Middle frontal gyrus (tissue), 1 donor: ENCODE measurements at regions not wholly inside any gene's neighbourhood (a gene's known extent, or its start where the extent isn't known, plus 50 kb on each side); places are given as distances from the start of the nearest gene placed in this dataset.
"Not testable (repeated sequence)": the region's sequence is repeated elsewhere in the genome, so short reads cannot be mapped to it uniquely, and the experiment has no call there.

ENCODE experiments used
- DNase-seq: peaks from one replicate; pipeline ENCODE4 v3.0.0-alpha.2; 2015; ENCODE audit warnings: low spot score; ENCODE audit errors: extremely low spot score

DNA sequence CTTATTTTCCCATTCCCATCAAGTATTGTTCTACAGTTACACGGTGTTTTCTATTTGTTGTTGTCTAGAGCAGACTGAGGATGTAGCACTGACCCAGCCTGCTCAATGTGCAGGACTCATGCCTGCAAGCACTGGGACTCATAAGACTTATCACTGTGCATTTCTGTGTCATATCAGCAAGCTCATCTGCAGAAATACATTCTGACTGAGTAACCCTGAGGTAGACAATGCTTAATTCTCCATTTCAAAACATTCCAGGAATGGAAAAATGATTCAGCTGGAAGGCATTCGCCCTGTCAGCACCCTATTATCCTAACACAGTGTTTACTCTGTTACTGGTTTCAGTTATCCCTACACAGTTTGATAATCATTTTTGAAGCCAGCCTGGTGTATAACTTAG is 2506.4 kb downstream of the PCDH9 start:
- no peak for DNase-seq

DNA sequence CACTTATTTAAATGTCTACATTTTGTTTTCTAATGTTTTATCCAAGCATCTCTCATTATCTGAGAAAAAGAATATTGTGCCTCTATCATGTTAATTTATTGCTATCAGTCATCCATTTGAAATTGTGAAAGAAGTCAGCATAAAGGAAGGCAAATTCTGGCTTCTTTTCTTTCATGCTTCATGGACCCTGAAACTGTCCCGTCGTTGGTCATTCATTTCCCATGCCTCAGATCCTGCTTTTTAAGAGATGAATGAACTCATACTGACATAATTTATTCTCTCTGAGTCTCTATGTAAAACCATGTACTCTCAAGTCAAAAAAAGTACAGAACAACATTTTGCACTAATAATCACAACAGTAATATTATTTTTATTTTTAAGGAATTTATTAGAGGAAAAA is 2512.0 kb downstream of the PCDH9 start:
- DNase-seq, result no peak

DNA sequence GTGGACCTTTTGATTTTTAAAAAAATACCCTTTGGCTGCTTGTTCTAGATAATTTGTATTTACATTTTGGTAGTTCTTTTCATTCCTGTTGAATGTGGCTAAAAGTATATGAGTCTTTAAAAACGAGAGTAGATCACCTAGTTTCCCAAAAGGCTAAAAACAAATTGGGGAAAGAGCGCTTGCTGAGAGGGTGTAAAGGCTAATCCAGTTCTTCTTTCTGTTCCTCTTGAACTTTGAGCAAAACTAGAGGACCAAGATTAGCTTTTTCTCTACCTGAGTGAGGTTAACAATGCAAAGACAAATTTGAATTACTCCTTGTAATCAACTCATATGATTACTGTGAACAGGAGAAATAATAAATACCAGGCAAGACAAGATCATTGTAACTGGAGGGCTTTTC is 2513.2 kb downstream of the PCDH9 start:
- no peak for DNase-seq

DNA sequence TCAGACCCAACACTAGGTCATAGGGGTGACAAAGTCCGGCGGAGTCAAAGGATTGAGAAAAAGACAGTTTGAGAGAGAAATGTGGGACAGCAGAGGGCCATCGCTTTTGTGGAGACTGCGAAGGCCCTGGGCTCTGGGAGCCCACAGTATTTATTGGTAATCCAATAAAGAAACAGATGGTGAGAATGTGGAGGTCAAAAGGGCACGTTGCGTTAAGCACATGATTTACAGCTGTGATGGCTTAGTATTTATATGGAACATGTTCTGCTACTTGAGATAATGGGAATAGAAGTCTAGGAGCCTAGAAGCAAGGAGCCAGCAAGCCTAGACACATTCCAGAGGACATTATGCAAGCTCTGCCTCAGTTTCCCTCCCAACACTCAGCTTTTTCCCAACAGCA is 2521.1 kb downstream of the PCDH9 start:
- DNase-seq, result no peak

DNA sequence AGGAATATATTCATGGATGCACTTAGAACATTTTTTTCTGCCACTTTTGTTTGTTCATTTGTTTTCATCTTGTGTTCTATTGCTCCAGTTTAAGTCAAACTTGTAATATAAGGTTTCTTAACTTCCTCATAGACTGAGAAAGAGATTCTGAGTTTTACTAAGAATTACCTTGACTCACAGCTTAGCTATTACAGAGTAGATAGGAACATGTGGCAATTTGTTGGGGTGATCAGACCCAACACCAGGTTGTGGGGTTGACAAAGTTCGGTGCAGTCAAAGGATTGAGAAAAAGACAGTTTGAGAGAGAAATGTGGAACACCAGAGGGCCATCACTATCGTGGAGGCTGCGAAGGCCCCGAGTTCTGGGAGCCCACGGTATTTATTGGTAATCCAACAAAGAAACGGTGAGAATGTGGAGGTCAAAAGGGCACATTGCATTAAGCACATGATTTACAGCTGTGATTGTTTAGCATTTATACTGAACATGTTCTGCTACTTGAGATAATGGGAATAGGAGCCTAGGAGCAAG is 2526.0 kb downstream of the PCDH9 start:
- DNase-seq, result no peak

DNA sequence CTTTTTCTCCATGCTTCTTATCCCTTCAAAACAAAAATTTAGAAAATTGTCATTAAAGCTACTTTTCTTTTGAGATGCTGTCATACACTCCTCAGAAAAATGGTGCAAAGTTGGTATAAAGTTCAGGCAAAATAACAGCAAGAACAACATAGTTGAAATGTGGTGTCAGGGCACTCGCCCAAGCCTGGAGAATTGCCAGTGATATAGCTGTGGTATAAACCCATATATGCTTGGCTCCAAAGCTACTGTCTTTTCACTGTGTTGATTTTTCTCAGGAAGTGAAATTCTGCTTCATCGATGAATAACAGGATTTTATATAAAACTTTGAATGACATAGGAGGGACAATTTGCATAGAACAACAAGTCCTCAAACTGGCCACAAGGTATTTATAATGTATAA is 2532.9 kb downstream of the PCDH9 start:
- no peak for DNase-seq

DNA sequence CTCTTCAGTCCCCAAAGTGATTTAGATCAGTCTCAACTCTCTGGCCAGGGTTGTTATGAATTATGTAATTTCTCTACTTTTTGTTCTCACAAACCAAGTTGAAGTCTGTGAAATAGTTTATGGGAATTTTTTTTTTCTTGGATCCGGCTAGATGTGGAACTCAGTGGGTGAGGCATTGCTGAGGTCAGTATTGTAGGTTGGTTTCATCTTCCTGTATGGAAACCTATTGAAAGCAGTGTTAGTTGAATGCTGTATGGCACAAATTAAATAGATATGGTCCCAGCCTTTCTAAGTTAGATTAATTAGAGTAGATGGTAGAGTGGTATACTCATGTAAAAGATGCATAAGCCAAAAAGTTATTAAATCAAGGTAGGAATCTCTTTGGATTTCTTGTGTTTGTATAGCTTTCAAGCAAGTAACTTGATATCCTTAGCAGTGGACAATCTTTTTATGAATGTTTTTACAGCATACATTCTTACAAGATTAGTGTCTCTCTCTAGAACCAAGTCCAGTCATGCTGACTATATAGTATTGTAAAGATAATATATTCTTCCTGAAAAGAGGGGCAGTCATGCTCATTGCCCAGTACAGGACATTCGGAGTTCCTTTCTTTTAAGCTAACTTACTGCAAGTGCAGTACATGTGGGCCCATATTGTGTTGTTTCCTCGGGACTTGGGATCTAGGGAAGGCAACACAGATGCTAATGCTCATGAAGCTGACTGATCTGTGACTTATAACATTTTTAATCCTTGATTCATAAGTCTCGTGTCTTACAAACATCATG is 2541.1 kb downstream of the PCDH9 start:
- no peak for DNase-seq

DNA sequence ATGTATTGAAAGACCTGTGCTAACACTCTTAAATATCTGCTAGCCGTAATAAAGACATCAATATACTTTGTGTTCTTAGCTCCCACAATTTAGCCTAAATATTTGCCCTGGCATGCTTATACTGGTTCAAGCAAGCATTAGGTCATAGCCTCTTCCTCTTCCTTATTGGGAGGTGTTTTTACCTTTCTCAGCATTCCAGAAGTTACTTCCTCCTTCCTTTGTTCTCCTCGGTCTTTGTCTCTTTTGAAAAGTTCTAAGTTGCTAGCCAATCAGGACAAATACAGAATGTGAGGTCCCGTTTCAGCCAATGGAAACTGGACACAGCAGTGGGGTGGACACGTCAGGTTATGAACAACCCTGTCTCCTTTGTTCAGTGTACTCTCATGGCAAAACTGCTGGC is 2543.6 kb downstream of the PCDH9 start:
- not testable (repeated sequence) for DNase-seq

DNA sequence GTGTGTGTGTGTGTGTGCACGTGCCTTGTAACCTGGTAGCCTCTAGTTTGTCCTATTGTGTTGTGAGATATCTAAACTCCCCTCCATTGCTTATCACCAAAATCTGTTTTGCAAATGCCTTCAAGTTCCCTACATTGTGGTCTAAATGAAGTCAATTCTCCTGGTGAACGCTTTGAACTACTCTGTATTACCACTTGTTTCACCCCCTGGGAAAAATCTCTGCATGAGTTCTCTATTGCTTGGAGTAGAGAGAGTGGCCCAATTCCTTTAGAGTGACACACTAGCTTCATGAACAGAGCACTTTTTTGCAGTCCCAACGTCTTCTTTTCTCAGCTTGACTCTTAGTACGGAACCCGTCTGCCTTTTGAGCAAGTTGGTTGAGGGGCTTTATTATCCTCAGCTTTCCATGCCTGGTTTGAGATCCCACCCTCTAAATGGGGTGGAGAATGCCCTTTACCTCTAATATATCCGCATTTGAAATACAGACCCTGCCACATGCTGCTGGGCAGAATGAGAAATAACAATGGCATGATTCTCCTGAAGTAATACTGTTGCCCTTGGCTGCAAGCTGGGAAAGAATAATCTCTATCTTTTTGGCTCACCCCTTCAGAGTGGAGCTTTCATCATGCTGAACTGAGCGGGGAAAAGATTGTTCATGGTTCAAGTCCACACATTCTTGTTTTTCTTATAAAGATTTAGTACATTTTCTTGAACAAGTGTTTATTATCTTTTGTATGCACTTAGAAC is 2545.3 kb downstream of the PCDH9 start:
- no peak for DNase-seq

DNA sequence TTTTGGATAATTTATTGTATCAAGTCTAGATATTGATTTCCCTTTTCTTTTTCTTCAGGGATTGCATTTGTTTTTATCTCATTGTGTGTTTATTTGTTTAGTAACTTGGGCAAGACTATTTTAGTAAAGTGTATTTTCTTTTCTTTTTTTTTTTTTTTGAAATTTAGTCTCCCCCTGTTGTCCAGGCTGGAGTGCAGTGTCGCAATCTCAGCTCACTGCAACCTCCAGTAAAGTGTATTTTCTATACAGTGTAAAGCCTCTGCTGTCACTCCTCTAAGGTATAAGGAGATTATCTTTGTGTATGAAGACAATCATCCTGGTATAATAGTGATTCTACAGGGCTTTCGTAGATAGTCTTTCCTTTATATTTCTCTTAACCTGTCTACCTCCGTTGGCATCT is 2546.0 kb downstream of the PCDH9 start:
- no peak for DNase-seq

DNA sequence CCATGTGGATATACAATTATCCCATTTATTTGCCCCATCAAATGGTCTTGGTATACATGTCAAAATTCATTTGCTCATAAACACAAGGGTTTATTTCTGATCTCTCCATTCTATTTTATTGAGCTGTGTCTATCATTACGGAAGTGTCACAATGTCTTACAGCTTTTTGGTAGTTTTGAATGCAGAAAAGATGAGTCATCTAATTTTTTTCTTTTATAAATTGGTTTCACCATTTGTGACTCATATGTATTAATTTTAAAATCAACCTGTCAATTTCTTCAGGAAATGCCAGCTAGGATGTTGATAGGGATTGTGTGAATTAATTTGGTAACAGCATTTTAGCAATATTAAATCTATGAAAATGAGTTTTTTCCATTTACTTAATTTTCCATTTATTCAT is 2549.4 kb downstream of the PCDH9 start:
- no peak for DNase-seq

DNA sequence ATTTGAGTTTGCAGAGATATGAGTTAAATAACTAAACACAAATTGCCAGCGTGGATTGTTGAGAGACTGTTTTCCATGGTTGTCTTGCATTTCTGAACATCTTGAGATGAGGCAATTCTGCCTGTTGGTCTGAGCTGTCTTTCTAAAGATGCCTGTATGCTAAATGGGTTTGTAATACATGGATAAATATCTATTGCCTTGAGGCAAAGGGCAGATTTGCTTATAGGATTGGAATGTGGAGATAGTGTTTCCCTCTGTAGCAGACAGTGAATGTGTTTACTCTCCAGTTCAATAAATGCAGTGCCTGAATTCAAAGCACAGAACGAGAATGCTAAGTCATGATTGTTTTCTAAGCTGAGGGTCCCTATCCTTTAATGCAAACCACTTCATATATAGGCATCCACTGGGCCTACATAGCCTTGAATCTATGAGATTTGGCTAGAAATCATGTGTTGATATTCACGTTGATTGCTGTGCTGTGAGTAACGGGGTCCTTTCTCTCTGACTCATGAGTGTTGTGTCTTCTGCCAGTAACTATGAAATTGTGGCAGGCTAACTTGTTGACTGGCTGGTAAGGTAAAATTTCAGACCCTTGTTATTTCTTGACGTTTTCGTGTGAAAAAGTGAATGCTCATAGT is 2554.8 kb downstream of the PCDH9 start:
- no peak for DNase-seq

DNA sequence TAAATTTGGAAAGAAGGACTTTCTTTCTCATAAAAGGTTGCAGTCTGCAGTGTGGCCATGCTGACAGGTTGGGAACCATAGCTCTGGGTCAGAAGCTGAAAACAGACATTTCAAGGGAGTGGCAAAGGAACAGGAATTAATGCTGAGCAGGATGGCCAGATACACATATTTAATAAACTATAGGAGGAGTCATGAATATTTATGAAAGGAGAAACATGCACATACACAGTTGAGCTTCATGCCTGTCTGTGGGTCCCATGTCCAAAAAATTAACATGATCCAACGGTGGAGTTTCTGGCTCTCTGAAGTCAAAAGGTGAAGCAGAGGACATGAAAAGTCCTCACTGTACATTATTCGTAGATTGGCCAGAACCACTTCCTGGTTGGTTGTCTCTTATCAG is 2556.0 kb downstream of the PCDH9 start:
- no peak for DNase-seq

DNA sequence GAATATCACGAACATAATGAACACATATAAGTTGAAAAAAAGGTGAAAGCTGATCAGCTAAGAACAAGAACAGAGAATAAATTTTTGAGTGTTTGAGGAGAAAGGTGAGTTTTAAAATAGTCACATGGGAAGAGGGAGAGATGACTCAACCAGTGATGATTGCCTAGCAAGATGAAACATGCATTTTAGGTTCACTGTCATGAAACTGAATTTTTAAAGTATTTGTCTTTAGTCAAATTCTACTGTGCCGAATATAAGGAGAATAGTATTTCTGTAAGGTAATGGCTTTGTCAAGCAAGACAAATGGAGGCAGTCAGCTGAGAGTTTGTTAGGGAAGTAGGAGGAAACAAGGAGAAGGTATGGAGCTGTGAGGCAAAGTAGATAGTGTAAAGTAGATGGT is 2557.4 kb downstream of the PCDH9 start:
- no peak for DNase-seq

DNA sequence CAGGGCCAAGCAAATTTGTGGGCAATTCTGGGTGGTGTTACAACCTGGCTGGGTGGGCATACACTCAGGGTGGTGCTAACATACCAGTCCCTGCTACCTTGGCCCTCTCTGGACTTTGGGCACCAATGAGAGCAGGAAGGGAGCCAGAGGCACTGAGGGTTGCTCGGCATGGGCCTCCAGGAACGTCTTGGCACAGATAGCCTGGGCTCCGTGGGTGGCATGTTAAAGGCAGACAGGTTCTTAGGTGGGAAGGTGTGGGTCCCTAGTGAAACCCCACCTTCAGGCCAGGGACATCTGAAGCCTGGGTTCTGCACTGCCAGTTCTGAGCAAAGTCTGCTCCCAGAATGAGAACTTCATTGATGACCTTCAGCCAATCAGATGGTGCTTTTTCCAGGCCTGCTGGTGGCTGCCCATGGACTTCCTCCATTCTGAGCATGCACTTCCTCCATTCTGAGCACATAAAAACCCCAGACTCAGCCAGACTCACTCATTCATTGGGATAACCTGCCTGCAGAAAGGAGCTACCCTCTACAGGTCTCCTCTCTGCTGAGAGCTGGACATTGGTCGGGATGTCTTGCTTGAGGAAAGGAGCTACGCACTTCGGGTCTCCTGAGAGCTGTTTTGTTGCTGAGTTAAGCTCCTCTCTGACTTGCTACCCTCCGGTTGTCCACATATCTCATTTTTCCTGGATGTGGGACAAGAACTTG is 2567.1 kb downstream of the PCDH9 start:
- DNase-seq, result no peak

DNA sequence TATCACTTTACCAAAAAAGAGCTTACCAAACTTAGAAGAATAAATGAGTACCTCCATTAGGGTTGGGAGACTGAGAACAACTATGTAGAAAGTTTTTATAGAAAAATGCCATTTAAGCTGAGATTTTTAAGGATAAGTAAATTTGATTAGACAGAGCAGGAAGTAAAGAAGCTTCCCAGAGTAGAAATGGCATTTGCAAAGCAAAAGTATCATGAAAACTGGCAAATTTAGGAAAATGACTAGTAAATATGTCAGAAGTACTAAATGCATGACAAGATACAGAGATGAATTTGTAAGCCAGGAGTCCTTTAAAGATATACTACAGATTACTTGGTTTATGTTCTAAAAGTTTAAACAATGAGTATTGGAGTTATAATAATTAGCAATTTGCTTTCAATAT is 2581.8 kb downstream of the PCDH9 start:
- no peak for DNase-seq

DNA sequence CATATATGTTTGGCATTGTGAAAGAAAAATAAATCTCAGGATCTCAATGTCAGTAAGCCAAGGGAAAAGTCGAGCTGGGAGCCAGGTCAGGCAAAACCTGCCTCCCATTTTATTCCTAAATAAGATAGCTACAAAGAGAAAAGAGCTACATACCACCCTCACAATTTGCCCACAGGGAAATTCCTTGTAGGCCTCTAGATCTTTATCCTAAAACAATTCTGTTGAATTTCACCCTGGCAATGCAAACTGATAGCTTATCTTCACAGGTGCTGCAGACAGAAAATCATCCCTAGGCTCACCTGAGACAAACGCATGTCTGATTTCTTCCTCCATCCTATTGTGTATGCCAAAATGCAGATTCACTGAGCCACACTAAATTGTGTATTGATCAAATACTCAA is 2587.1 kb downstream of the PCDH9 start:
- DNase-seq, result no peak

DNA sequence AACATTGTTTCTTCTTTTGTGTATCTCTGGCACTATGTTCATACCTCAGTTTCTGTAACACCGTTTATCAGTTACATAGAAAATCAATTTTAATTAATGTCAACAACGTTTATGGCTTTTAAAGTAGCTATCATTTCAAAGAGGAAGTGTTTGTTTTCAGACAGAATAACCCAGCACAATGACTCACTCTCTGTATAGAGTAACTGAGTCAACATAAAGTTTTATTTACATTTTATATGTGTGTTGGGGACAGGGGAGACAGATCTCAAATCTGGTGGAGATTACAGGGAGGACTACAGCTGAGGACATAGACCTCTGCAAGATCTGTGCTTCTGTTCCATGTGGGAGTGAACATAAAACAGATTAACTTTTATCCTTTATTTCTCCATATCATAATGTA is 2590.1 kb downstream of the PCDH9 start:
- DNase-seq, result no peak

DNA sequence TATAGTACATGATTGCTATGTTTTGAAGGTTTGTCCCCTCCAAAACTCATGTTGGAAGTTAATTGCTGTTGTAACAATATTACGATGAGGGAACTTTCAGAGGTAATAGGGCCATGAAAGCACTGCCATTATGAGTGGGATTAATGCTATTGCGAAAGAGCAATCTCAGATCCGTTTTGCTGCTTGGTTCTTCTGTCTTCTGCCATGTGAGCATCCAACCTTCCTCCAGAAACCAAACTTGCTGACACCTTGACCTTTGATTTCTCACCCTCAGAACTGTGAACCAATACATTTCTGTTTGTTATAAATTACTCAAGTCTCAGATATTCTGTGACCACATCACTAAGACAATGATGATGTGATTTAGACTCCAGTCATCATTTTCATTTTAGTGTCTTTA is 2590.9 kb downstream of the PCDH9 start:
- DNase-seq, result no peak

DNA sequence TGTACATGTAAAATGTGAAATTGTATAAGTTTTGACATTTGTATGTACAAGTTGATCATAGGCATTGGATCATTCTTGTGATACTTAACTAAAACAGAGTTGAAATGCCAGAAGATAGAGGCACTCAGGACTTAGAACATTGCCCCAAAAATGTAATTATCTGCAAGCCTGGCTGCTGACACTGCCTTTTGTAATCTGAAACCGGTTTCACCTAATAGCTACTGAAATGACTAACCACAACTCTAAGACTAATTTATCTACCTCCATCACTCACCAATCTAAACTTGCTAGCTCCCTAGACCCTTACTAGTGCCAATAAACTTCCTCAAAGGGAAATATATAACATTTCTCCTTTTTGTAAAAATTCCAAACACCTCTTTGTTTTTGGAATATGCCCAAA is 2596.2 kb downstream of the PCDH9 start:
- no peak for DNase-seq

DNA sequence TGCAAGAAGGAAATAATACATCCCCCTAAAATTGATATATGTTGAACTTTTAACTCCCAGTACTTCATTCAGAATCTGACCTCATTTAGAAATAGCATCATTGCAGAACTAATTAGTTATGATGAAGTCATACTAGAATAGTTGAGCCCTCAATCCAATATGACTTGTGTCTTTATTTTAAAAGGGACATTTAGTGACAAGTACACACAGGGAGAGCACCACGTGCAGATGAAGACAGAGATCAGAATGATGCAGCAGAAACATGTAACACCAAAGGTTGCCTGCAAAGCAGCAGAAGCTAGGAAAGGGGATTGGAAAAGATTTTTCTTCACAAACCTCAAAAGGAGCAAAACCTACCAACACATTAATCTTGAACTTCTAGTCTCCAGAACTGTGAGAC is 2602.5 kb downstream of the PCDH9 start:
- DNase-seq, result no peak

DNA sequence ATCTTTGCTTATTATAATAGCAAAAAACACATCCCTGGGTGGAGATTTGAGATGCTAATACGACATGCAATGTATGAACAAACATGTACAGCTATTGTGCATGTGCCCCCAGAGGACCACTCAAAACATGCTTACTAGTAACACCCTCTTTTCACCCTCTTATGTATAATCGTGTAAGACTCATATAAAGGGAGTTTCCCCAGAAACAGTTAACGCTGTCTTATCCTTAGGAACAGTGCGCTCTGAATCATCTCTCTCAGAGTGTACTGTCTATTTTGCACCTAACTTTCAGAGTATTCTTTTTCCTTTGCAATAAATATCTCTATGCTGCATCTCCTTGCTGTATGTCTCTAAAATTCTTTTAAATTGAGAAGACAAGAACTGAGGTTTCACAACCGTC is 2604.0 kb downstream of the PCDH9 start:
- no peak for DNase-seq
